HCT116 (cell line): ENCODE measurements at regions not wholly inside any gene's neighbourhood (a gene's known extent, or its start where the extent isn't known, plus 50 kb on each side); places are given as distances from the start of the nearest gene placed in this dataset.

Experiments
- ATAC-seq: fragments of 200-7000 bp; cut with Tn5 transposase; 2 replicates; pipeline ENCODE4 v1.9.1; 2020; ENCODE audit warnings: mild to moderate bottlenecking, moderate library complexity
- BruUV-seq: library from RNA; stranded (reverse); fragments of 400-500 nt; replicated peaks from 2 replicates; lab custom pipeline; 2021; lab: Mats Ljungman, UMichigan
- CTCF ChIA-PET: fragments of 300-600 bp; sonication (Branson Sonifier 250); formaldehyde crosslinking; loops from one replicate; lab custom pipeline; 2021; ENCODE audit warnings: antibody characterized with exemption; lab: Charles Lee
- POLR2A ChIA-PET: fragments of 300-600, 350-600 bp; sonication (Branson Sonifier 250); formaldehyde crosslinking; loops from one replicate; lab custom pipeline; 2021; ENCODE audit warnings: antibody characterized with exemption; lab: Charles Lee
- RAD21 ChIA-PET, 2 experiments: fragments of 300-600 bp; sonication (Branson Sonifier 250); formaldehyde crosslinking; loops; one replicate each; lab custom pipeline; 2023; ENCODE audit warnings: low total read pairs in 2 of 2; ENCODE audit not compliant: uncharacterized antibody in 2 of 2, unreplicated experiment in 2 of 2, low non-redundant PET in 1 of 2; lab: Charles Lee
- DNase-seq: peaks from one replicate; pipeline ENCODE4 v3.0.0-alpha.2; 2010; ENCODE audit warnings: low read depth, low spot score
- H2AFZ ChIP-seq: fragments of 200-600 bp; shearing (Covaris generic), sonication (generic); 2 replicates; pipeline ENCODE4 v1.6.1; 2017; ENCODE audit warnings: low read depth, mixed run types, mixed read lengths, antibody characterized with exemption, low read length; ENCODE audit not compliant: poor library complexity, severe bottlenecking
- H3K27ac ChIP-seq: 2 replicates; pipeline ENCODE4 v1.5.1; 2012; ENCODE audit warnings: low read depth, low read length
- H3K27me3 ChIP-seq: fragments of 200-600 bp; sonication (generic); 2 replicates; pipeline ENCODE4 v1.6.1; 2016; ENCODE audit warnings: mixed run types, low read length, mixed read lengths; ENCODE audit not compliant: insufficient read depth
- H3K36me3 ChIP-seq, 2 experiments: fragments of 200-500 bp in 1 of 2; fragments of 200-600 bp in 1 of 2; sonication (Bioruptor generic) in 1 of 2; sonication (generic) in 1 of 2; 2 replicates each; pipeline versions ENCODE4 v1.5.1 to v1.6.1; 2014 to 2016; ENCODE audit warnings: low read length in 2 of 2, inconsistent platforms in 1 of 2, mixed read lengths in 1 of 2, mixed run types in 1 of 2; ENCODE audit not compliant: insufficient read depth in 2 of 2, control insufficient read depth in 1 of 2
- H3K4me1 ChIP-seq, 2 experiments: fragments of 200-600 bp in 1 of 2; sonication (generic) in 1 of 2; 2 replicates each; pipeline versions ENCODE4 v1.5.1 to v1.6.1; 2012 to 2017; ENCODE audit warnings: low read length in 2 of 2, inconsistent platforms in 1 of 2, mild to moderate bottlenecking in 1 of 2, mixed read lengths in 1 of 2, mixed run types in 1 of 2, moderate library complexity in 1 of 2; ENCODE audit not compliant: insufficient read depth in 2 of 2, control insufficient read depth in 1 of 2
- H3K4me2 ChIP-seq: fragments of 200-600 bp; sonication (generic); 2 replicates; pipeline ENCODE4 v1.6.1; 2017; ENCODE audit warnings: mixed run types, low read length, mixed read lengths
- H3K4me3 ChIP-seq, 2 experiments: fragments of 200-600 bp in 1 of 2; sonication (generic) in 1 of 2; replicated peaks in 1 of 2; 2 replicates each; pipeline ENCODE4 v1.5.1; 2011 to 2016; ENCODE audit warnings: low read length in 2 of 2, control low read depth in 1 of 2, low read depth in 1 of 2, mild to moderate bottlenecking in 1 of 2, mixed read lengths in 1 of 2, mixed run types in 1 of 2
- H3K79me2 ChIP-seq: fragments of 200-600 bp; sonication (generic); 2 replicates; pipeline ENCODE4 v1.6.1; 2017; ENCODE audit warnings: mild to moderate bottlenecking, mixed run types, low read length, moderate library complexity, mixed read lengths; ENCODE audit not compliant: insufficient read depth
- H3K9ac ChIP-seq: fragments of 200-600 bp; sonication (generic); 2 replicates; pipeline ENCODE4 v1.6.1; 2016; ENCODE audit warnings: low read length, mixed read lengths
- H3K9me2 ChIP-seq: fragments of 200-600 bp; sonication (generic), shearing (Covaris generic); 2 replicates; pipeline ENCODE4 v1.6.1; 2017; ENCODE audit warnings: mixed run types, mild to moderate bottlenecking, moderate library complexity; ENCODE audit not compliant: insufficient read depth
- H3K9me3 ChIP-seq, 2 experiments: fragments of 200-500 bp in 1 of 2; fragments of 200-600 bp in 1 of 2; sonication (Bioruptor generic) in 1 of 2; sonication (generic) in 1 of 2; 2 replicates each; pipeline ENCODE4 v1.6.1; 2014 to 2017; ENCODE audit warnings: low read length in 2 of 2, mixed read lengths in 2 of 2, inconsistent platforms in 1 of 2, low read depth in 1 of 2, mild to moderate bottlenecking in 1 of 2, mixed run types in 1 of 2, moderate library complexity in 1 of 2; ENCODE audit not compliant: control insufficient read depth in 1 of 2, insufficient read depth in 1 of 2
- H4K20me1 ChIP-seq: fragments of 200-600 bp; sonication (generic), shearing (Covaris generic); 2 replicates; pipeline ENCODE4 v1.6.1; 2017; ENCODE audit warnings: mixed run types, mild to moderate bottlenecking, moderate library complexity; ENCODE audit not compliant: insufficient read depth
- CTCF ChIP-seq, 3 experiments: fragments of 200-600 bp in 1 of 3; sonication (generic) in 1 of 3; IDR thresholded peaks in 2 of 3; conservative IDR thresholded peaks in 1 of 3; 2 replicates each; pipeline ENCODE4 v1.5.1; 2012 to 2017; ENCODE audit warnings: low read depth in 2 of 3, low read length in 2 of 3, antibody characterized with exemption in 1 of 3, borderline replicate concordance in 1 of 3, control low read depth in 1 of 3, mild to moderate bottlenecking in 1 of 3, mixed read lengths in 1 of 3, mixed run types in 1 of 3, moderate library complexity in 1 of 3; ENCODE audit not compliant: insufficient read depth in 1 of 3
- ELF1 ChIP-seq: IDR thresholded peaks from 2 replicates; pipeline ENCODE4 v1.6.1; 2012; ENCODE audit warnings: low read depth, borderline replicate concordance
- EZH2 ChIP-seq: fragments of 200-600 bp; sonication (generic); IDR thresholded peaks from 2 replicates; pipeline ENCODE4 v1.6.1; 2017; ENCODE audit warnings: antibody characterized with exemption, mixed run types
- EZH2phosphoT487 ChIP-seq: fragments of 200-600 bp; IDR thresholded peaks from 2 replicates; pipeline ENCODE4 v1.6.1; 2018; ENCODE audit warnings: antibody characterized with exemption, borderline replicate concordance
- FOSL1 ChIP-seq: IDR thresholded peaks from 2 replicates; pipeline ENCODE4 v1.6.1; 2012; ENCODE audit warnings: low read depth
- SIN3A ChIP-seq: IDR thresholded peaks from 2 replicates; pipeline ENCODE4 v1.6.1; 2012; ENCODE audit warnings: low read depth
- SRF ChIP-seq: IDR thresholded peaks from 2 replicates; pipeline ENCODE4 v1.6.1; 2012; ENCODE audit warnings: low read depth
- TCF7L2 ChIP-seq: IDR thresholded peaks from 2 replicates; pipeline ENCODE4 v1.7.0; 2011; ENCODE audit warnings: borderline replicate concordance, inconsistent platforms; ENCODE audit not compliant: insufficient read depth, insufficient read length; ENCODE audit errors: extremely low read depth
- ZFX ChIP-seq: fragments of 450-650 bp; IDR thresholded peaks from 2 replicates; pipeline ENCODE4 v1.6.1; 2017
- intact Hi-C: fragments of 100-400 bp; cut with micrococcal nuclease; formaldehyde crosslinking; loops from 2 replicates; pipeline ENCODE4 v1.10.0; 2022
- TF ChIP-seq, protein P1 (sequence below): IDR thresholded peaks from 2 replicates; pipeline ENCODE4 v1.6.1; 2011; ENCODE audit warnings: mild to moderate bottlenecking, low read length, moderate library complexity; ENCODE audit not compliant: insufficient replicate concordance; ENCODE audit errors: extremely low read depth

- BruUV-seq, result no TSS peak
- RAD21 ChIA-PET, result no interaction called here
Measured at GRCh38 chr5:98103807-98104206, 669.7 kb upstream of the RGMB start.

More at GRCh38 chr5:98103807-98104206, 669.7 kb upstream of the RGMB start:
- no peak for ATAC-seq
- intact Hi-C loops, result no loop called here
- Histone ChIP-seq H3K79me2 (no peaks in the 10 kb centered on the region), H3K4me3 (no peak overlapping the region), H2AFZ (no peak overlapping the region), H3K9ac (no peak overlapping the region), H3K9me2 (no peaks in the 10 kb centered on the region), H3K9me3 (no peaks in the 10 kb centered on the region), H3K4me1 (no peaks in the 10 kb centered on the region), H3K27me3 (no peaks in the 10 kb centered on the region), H3K36me3 (no peaks in the 10 kb centered on the region), H3K4me2 (no peak overlapping the region), H3K27ac (no peak overlapping the region), H4K20me1 (no peaks in the 10 kb centered on the region)
- TF ChIP-seq ZFX (no peak), TCF7L2 (no peak), SRF (no peak), ELF1 (no peak), FOSL1 (no peak), EZH2phosphoT487 (no peak), SIN3A (no peak), CTCF (IDR thresholded peaks at IDR 0.05 in 2 of 3, conservative IDR thresholded peaks at IDR 0.05 in 1 of 3; ENCODE audit: borderline replicate concordance in 1 of 3, insufficient read depth in 1 of 3, low read depth in 2 of 3, low read length in 2 of 3) (no peak), EZH2 (no peak)
- TF ChIP-seq, protein P1, sequence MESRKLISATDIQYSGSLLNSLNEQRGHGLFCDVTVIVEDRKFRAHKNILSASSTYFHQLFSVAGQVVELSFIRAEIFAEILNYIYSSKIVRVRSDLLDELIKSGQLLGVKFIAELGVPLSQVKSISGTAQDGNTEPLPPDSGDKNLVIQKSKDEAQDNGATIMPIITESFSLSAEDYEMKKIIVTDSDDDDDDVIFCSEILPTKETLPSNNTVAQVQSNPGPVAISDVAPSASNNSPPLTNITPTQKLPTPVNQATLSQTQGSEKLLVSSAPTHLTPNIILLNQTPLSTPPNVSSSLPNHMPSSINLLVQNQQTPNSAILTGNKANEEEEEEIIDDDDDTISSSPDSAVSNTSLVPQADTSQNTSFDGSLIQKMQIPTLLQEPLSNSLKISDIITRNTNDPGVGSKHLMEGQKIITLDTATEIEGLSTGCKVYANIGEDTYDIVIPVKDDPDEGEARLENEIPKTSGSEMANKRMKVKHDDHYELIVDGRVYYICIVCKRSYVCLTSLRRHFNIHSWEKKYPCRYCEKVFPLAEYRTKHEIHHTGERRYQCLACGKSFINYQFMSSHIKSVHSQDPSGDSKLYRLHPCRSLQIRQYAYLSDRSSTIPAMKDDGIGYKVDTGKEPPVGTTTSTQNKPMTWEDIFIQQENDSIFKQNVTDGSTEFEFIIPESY, result no peak
- DNase-seq, result no peak
- POLR2A ChIA-PET, result no interaction called here
- CTCF ChIA-PET, result no interaction called here
